ENCODE measurements at regions not wholly inside any gene's neighbourhood (a gene's known extent, or its start where the extent isn't known, plus 50 kb on each side); places are given as distances from the start of the nearest gene placed in this dataset.

- DNase-seq = no peak
Measured at GRCh38 chr9:13705373-13705772, 425.9 kb upstream of the MPDZ start.

- no peak for DNase-seq
Measured at GRCh38 chr9:13690595-13690994, 411.1 kb upstream of the MPDZ start.

GRCh38 chr9:13689925-13690324 is 410.4 kb upstream of the MPDZ start:
- DNase-seq = no peak

DNA sequence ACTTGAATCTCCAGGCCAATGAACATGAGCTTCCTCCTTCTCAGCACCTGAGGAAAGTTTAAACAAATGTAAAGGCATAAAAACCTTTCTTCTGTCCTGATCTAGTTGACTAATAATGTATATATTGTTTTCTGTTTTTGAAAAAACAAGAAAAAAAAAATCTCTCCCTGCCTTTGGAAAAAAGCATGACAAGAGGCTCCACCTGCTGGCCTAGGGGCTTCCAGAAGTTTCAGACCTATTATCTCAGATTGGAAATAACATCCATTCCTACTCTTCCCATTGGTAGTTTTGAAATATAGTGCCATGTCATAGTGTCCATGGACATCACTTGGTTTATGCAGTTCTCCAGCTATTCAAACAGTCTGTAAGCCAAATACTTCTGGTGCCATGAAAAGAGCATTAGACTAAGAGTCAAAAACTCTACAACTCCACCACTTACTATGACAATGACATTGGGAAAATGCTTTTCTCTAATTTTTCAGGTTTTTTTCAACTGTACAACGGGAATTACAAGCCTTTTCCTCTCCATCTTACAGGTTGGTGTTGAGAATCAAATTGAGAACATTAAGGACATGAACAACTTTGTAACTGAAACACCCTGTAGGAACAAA is 409.6 kb upstream of the MPDZ start:
- DNase-seq = no peak

GRCh38 chr9:13688223-13688989 is 408.9 kb upstream of the MPDZ start:
- DNase-seq = no peak

DNA sequence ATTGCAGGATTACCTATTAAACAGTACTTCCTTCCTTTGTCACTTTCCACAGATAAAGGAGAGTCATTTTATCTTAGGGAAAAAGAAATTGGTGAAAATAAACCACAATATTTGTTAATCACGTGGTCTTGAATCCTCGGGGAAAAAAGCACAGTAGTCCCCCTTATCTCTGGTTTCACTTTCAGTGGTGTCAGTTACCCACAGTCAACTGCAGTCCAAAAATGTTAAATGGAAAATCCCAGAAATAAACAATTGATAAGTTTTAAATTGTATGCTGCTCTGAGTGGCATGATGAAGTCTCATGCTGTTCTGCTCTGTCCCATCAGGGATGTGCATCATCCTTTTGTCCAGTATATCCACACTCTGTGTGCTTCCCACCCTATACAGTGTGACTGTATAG is 405.2 kb upstream of the MPDZ start:
- DNase-seq = no peak

DNA sequence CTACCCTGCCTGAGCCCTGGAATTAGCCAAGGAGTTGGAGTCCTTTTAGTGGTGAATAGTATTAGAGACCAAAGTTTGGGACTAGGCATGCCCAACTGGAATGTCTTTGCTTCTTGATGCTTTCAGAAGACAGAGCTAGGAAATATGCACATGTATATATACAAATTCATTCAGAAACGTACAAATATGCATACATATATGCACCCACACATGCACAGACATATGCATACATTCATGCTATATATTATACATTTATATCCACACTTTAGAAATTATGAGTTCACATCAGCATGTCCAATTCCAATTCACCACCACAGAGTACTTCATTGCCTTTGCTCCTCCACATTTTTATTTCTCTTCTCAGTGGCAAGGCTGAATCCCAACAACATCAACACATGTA is 398.3 kb upstream of the MPDZ start:
- DNase-seq = no peak

GRCh38 chr9:13675638-13676000 is 396.1 kb upstream of the MPDZ start:
- DNase-seq = no peak

DNA sequence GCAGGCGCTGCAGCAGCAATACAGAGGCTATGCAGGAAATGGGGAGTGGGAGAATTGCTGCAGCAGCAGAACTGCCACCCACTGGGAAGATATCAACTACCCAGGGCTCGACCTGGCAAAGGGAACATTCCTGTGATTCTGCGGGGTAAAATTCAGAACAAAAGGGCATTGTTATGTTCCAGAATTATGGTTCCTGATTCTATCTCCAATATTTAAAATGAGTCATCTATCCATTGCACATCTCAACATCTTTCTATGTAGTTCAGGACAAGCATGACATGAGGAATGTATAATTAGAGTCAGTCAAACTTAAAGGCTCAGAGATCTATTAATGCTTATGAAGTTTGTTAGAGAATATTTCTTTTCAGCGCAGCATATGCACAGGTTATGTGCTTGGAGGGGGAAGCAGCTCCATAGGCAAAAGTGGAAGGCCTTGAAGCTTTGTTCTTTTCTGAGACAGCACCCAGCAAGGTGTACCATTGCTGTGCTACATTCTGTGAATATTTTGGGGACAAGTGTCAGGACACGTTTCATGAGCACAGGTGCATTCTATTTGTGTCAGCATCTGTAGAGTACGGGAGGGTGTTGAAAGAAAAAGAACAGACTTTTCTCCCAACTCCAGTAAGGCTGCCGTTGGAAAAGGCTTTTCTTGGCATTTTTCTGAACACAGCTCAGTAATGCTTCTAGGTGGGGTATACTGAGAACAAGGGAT is 395.6 kb upstream of the MPDZ start:
- DNase-seq = no peak

DNA sequence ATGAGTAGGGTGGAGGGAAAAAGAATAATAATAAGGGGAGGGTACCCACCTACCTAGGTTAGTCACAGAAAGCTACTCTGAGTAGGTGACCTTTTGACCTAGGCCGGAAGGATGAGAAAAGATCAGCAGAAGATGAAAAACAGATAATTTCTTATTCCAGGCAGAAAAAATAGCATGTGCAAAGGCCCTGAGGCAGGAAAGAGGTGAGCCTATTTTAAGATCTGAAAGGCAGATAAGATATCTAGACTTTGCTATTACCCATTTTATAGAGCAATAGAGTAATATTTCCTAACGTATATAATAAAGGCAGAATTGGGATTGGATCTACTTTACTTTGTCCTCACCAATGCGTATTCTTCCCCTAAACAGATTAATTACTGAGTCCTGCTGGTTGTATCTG is 393.9 kb upstream of the MPDZ start:
- DNase-seq = no peak

- DNase-seq = no peak
Measured at GRCh38 chr9:13665418-13666066, 386.1 kb upstream of the MPDZ start.

- no peak for DNase-seq
Measured at GRCh38 chr9:13661014-13661413, 381.5 kb upstream of the MPDZ start.

GRCh38 chr9:13651969-13652663 is 372.6 kb upstream of the MPDZ start:
- no peak for DNase-seq

GRCh38 chr9:13651526-13651925 is 372.0 kb upstream of the MPDZ start:
- no peak for DNase-seq

GRCh38 chr9:13648676-13649075 is 369.2 kb upstream of the MPDZ start:
- DNase-seq = no peak

DNA sequence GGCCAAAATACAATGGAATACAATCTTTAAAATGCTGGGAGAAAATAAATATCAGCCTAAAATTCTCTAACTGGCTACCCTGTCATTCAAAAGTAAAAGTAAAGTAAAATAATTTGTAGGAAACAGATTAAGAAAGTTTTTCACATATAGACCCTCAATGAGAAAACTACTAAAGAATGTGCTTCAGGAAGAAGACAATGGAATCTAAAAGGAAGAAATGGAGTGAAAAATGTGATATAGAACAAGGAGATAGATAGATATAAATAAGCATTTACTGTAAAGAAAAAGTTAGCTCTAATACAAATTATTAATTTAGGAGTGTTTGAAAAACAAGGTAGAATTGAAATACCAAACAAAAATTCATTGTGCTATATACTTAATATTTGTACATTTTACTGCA is 368.6 kb upstream of the MPDZ start:
- DNase-seq = no peak

DNA sequence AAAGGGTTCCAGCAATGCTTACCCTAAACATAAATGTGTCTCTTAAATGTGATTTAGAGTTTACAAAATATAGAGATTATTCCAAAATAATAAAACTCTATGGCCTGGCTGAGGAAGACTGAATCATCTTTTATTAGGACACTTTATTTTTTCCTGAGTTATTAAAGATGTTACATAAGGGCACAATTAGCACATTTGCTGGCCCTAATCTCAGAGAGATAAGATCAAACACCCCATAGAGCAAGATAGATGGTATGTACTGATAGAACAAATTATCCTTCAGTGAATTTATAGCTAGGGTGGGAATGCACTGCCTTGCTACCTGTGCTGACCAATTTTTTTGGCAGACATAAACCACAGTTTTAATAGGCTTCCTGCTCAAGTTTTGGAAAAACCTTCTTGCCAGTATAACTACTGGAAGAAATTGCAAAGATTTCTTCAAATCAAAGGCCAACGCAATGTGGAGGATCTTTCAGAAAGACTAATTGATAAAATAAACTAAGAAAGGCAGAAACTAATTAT is 367.1 kb upstream of the MPDZ start:
- DNase-seq = no peak

GRCh38 chr9:13645557-13645956 is 366.1 kb upstream of the MPDZ start:
- DNase-seq = no peak

DNA sequence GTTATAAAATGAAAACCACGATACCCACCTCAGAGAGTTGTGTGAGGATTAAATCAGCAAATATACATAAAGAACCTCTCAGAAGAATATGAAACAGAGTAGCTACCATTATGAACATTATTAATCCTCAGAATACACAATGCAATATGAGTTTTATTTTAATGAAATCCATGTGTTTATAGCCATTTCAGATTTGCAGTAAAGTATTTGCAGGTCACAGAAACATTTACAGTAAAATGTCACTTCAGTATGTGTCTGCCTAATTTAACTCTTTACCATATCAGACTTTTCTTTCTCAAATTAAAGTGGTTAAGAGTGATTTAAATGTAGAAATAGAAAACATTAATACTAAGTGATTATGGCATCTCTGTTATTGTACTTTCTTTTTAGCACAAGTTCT is 365.2 kb upstream of the MPDZ start:
- no peak for DNase-seq

DNA sequence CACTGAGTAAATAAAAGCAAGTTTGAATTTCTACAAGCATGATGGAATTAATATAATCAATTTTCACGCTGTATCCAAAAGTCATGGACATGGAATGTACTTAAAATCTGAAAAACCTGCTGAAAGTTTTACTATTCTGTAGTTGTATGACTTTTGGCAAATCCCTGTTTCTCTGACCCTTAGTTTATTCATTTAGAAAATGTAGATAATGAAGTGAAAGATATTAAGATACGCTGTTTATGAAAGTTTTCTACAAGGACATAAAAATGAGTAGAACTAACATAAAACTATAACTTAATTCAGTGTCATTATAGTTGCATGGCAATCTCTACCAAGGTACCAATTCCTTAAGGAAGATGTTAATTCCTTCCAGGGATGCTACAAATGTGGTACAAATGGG is 363.2 kb upstream of the MPDZ start:
- no peak for DNase-seq

GRCh38 chr9:13629067-13629466 is 349.6 kb upstream of the MPDZ start:
- DNase-seq = no peak

DNA sequence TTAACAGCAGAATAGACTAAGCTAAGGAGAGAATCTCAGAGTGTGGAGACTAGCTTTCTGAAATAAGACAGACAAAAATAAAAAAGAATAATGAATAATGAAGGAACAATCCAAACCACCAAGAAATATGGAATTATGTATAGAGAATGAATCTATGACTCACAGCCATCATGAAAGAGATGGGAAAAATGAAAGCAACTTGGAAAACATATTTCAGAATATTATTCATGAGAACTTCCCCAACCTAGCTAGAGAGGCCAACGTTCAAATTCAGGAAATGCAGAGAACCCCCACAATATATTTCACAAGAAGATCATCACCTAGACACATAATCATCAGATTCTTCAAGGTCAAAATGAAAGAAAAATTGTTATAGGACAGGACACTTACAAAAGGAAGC is 349.0 kb upstream of the MPDZ start:
- DNase-seq = no peak

GRCh38 chr9:13627502-13627901 is 348.0 kb upstream of the MPDZ start:
- no peak for DNase-seq

Data from CD4-positive, alpha-beta T cell treated with Interleukin-12 subunit alpha and Interleukin-12 subunit beta, for 1 hour (primary cell).